Activated CD4-positive, alpha-beta T cell treated with anti-CD3 and anti-CD28 coated beads for 4 hours (primary cell): ENCODE measurements at regions not wholly inside any gene's neighbourhood (a gene's known extent, or its start where the extent isn't known, plus 50 kb on each side); places are given as distances from the start of the nearest gene placed in this dataset.
"Not testable (repeated sequence)": the region's sequence is repeated elsewhere in the genome, so short reads cannot be mapped to it uniquely, and the experiment has no call there.

ENCODE experiments used
- DNase-seq, 2 donors: peaks; one replicate each; pipeline ENCODE4 v3.0.0-alpha.2; 2020

DNA sequence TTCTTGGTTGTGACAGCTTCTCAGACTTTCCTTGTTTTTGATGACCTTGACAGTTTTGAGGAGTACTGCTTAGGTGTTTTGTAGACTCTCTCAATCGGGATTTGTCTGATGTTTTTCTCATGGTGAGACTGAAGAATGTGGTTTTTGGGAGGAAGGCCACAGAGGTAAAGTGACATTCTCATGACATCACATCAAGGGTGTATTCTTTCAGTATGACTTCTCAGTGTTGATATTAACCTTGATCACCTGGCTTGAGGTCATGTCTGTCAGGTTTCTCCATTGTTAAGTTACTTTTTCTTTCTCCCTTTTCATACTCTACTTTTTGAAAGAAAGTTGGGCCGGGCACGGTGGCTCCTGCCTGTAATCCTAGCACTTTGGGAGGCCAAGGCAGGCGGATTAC, 269.9 kb downstream of the ZNF37A start:
- DNase-seq = not testable (repeated sequence)

DNA sequence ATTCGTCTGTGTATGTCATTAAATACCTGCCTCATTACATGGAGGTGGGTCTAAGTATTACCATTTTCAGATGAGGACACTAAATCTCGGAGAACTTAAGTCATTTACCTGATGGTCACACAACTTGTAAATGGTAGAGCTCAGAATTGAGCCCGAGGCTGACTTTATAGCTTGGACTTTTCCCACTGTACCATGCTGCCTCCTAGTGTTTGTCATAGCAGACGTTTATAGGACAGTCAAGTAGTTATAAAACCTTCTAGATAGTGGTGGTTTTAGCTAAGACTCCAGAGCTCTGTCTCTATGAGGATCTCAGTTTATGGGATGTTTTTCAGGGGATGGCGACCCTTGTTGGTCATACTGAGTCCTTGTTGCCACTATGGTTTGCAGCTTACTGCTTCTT, 271.8 kb downstream of the ZNF37A start:
- DNase-seq = peak in 1 of 2 donors; percentile 26

DNA sequence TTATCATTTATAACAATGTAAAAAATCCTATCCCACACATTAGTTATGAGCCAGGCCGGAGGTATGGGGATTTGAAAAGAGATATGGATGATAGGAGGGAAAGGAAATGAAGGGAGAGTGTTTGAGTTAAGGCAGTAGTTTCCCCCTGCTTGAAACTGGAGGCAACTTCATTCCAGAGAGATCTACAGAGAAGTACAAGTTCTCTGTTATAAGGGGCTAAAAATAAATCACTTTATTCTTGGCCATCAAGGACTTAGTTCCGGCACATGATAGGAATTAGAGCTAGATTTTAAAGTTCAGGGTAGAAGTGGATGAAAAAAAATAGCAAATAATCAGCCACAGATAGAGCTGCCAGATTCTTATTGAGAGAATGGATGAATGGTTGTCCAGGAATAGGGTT, 289.7 kb downstream of the ZNF37A start:
- DNase-seq = not testable (repeated sequence)

DNA sequence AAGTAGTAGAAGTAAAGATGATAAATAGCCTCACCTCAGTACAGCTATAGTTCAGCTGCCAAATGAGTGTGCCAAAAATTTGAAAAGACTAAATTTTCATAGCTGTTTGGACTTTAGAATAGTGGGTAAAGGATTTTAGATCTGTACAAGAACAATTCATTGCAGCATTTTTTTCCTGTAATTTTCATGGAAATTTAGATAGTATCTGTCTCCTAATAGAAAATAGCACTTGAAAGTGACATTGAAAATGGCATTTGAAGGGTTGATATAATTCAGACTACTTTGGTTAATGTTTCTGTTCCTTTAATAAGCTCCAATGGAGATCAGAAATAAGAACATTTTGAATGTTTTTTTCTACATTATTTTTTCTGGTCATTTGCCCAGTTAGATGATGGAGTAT, 292.7 kb downstream of the ZNF37A start:
- DNase-seq = not testable (repeated sequence)

DNA sequence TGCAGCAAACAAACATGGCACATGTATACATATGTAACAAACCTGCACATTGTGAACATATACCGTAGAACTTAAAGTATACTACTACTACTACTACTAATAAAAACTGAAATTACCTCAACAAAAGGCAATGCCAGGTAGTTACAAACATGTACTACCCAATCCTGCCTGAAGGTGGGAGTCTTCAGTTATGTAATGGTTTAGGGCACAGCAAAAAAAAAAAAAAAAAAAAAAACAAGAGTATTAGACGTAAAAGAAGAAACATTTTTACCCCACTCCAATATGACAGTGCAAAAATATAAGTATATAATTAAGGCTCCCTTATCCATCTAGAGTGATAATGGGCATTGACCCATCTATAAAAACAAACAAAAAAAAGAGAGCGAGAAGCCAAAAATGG, 296.6 kb downstream of the ZNF37A start:
- peak; percentile 10 to 38 for DNase-seq

DNA sequence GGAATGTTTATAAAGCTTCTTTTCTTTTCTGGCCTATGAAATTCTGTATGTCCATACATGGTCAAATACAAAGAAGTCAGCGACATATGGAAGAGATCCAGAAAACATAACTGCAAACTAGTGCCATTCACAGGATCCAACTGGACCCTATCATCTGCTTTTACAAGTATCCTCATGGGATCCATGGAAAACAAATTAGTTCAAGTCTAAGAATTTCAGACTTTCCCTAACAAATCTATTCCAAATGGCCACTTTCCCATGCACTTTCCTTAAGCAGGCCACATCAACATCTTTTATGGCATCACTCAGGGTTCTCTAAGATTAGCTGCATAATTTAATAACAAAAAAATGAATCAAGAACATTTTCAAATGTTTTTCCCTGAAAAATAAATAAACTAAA, 301.3 kb downstream of the ZNF37A start:
- not testable (repeated sequence) for DNase-seq

DNA sequence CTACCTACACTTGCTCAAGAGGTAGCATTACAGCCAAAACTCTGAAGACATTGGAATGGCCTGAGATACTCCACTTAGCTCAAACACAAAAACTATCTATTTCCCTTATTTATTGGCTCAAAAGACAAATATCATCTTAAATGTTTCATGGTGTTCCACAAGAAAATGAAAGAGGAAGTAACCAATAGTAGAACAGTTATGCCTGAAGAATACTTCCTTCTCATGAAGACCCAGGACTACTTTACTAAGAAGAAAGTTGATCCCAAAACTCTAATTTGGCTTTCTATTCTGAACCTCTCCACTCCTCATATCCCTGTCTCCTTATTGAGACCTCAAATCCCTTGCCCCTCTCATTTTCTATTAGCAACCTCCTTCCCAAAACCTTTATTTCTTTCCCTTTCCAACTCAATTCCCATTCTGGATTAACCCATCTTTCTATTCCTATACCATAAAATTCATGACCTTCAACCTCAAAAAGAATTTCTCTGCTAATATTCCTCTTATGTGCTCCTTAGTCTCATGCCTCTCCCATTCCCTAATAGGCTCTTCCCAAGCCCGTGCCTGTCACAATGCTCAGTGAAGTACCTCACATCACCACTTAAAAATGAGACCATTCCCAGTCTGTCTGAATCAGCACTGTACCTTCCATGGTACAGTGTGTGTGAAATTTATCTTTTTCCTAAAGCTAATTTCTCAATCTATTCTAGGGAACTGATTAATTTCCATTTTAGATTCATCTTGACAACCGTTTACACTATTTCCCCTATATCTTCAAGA, 302.2 kb downstream of the ZNF37A start:
- DNase-seq = not testable (repeated sequence)

DNA sequence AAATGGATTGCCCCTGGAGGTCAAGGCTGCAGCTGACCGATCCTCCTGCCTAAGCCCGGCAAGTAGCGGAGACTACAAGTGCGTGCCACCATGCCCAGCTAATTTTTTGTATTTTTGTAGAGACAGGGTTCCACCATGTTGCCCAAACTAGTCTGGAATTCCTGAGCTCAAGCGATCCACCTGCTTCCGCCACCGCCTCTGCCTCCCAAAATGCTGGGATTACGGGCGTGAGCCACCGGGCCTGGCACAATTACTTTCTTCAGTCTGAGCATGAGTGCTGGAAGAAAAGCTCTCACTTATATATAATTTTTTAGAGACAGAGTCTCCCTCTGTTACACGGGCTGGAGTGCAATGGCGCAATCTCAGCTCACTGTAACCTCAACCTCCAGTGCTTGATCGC, 307.4 kb downstream of the ZNF37A start:
- DNase-seq = not testable (repeated sequence)

DNA sequence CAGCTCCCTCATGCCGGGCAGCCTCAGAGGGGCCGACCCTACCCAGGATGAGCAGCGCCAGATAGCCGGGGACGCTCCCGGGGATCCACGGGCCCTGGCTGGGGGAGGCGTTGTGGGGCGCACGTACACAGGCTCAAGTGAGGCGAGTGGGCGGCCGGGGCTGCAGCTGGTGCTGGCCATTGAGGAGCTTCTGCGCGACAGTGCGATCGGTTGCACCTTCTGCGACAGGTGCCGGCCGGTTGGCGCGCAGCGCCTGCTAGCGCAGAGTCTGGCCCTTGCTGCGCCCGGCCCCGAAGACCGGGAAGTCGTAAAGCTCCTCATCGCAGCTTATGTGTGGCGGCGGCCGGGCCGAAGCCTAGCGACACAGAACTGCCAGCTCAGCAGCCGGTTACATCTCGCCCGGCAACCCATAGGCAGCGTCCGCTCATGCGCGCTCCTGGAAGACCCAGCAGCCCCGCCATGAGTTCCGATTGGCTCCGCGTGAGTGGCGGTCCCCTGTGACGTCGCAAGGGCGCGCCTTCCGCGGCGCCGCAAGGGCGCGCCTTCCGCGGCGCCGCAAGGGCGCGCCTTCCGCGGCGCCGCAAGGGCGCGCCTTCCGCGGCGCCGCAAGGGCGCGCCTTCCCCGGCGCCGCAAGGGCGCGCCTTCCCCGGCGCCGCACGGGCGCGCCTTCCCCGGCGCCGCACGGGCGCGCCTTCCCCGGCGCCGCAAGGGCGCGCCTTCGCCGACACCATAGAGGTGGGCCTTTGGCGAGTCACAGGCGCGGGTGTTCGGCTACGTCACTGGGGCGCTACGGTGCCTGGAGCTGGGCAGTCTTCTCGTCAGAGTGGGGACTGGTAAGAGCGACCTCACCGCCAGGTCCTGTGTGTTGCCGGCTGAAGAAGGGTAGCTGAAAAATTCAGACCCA, 308.6 kb downstream of the ZNF37A start:
- peak; percentile 85 to 93 for DNase-seq

DNA sequence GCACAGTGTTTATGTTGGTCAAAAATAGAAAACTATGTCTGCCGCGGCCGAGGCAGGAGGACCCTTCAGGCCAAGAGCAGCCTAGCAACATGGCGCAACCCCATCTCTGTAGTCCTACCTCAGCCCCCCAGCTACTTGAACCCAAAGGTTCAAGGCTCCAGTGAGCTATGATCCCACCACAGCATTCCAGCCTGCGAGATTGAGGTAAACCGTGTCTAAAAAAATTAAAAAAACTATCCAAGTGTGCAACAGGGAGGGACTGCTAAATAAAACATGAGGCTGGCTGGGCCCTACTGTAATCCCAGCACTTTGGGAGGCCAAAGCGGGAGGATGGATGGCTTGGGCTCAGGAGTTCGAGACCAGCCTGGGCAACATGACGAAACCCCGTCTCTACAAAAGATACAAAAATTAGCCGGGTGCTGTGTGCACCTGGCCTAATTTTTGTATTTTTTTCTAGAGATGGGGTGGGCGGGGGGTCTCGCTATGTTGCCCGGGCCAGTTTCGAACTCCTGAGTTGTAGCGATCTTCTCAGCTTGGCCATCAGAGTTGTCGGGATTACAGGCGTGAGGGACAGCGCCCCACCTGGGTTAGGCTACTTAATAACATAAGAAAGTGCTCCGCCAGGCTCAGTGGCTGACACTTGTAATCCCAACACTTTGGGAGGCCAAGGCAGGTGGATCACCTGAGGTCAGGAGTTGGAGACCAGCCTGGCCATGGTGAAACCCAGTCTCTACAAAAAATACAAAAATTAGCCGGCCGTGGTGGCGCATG, 309.4 kb downstream of the ZNF37A start:
- not testable (repeated sequence) for DNase-seq

DNA sequence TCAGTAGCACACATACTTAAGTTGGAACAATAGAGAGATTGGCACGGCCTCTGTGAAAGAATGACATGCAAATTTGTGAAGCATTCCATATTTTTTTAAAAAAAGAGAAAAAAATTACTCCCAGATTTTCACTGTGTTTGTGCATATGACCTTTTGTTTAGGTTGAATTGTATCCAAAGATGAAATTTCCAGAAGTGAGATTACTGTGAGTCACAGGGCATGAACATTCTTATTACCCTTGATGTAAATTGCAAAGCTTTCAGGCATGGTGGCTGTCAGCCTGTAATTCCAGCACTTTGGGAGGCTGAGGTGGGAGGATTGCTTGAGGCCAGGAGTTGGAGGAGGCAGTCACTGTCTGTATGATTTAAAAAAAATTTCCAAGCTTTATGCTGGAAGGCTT, 329.5 kb downstream of the ZNF37A start:
- not testable (repeated sequence) for DNase-seq

DNA sequence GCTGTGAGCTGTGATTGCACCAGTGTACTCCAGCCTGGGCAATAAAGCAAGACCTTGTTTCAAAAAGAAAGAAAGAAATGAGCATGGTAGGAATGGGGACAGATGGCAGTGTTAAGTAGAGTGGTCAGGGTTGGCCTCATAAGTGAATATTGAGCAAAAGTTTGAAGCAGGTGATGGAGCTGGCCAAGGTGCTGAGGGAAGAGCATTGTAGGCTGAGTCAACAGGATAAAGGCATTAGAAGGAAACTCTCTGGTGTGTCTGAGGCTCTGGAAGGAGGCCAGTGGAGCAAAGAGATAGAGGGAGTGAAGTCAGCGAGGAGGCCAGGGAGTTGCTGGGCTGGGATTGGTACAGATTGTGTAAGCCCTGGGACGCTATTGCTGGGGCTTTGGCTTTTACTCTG, 336.1 kb downstream of the ZNF37A start:
- not testable (repeated sequence) for DNase-seq

DNA sequence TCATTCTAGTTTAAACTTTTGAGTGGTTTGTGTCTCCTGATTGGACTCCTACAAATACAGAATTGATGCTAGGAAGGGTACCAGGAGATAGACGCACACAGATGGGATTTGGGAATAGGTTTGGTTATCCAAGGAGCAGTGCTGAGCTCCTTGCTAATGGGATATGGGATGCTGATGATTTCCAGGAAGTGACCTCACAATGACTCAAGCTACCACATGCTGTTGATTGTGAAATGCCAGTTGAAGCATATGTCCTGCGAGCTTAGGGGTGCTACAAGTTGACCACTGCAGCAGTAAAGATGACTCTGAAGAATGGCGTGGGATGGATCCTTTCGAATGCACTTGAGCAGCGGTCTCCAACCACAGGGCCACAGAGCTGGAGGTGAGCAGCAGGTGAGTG, 343.2 kb downstream of the ZNF37A start:
- DNase-seq = not testable (repeated sequence)

DNA sequence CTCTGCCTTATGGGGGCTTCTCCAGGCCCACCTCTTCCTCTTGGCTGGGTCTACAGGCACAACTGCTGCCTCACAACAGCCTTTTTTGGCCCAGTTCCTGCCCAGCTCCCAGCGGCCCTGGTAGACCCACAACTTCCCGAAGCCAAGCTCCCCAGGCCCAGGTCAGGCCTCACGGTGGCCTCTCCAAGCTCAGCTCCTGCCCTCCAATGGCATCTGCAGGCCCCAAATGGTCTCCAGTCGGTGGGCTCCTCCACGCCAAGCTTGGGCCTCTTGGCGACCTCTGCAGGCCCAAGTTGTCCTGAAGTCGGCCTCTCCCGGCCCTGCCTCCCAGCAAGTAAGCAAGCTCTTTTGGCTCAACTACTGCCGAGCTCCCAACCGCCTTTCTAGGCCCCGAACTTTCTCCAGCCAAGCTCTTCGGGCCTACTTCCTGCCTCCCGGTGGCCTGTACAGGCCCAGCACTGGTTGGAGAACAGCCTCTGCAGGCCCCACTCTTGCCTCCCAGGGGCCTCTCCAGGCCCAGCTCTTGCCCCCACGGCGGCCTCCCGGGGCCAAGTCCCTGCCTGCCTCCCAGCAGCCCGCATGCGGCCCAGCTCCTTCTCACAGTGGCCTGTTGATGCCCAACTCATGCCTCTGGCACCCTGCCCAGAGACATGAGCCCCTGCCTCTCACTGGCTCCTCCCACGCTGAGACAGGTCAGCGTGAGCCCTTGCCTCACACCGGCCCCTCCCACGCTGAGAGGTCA, 354.6 kb downstream of the ZNF37A start:
- DNase-seq = not testable (repeated sequence)

DNA sequence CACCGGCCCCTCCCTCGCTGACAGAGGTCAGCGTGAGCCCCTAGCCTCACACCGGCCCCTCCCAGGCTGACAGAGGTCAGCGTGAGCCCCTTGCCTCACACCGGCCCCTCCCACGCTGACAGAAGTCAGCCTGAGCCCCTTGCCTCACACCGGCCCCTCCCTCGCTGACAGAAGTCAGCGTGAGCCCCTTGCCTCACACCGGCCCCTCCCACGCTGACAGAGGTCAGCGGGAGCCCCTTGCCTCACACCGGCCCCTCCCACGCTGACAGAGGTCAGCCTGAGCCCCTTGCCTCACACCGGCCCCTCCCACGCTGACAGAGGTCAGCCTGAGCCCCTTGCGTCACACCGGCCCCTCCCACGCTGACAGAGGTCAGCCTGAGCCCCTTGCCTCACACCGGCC, 355.5 kb downstream of the ZNF37A start:
- DNase-seq = not testable (repeated sequence)

DNA sequence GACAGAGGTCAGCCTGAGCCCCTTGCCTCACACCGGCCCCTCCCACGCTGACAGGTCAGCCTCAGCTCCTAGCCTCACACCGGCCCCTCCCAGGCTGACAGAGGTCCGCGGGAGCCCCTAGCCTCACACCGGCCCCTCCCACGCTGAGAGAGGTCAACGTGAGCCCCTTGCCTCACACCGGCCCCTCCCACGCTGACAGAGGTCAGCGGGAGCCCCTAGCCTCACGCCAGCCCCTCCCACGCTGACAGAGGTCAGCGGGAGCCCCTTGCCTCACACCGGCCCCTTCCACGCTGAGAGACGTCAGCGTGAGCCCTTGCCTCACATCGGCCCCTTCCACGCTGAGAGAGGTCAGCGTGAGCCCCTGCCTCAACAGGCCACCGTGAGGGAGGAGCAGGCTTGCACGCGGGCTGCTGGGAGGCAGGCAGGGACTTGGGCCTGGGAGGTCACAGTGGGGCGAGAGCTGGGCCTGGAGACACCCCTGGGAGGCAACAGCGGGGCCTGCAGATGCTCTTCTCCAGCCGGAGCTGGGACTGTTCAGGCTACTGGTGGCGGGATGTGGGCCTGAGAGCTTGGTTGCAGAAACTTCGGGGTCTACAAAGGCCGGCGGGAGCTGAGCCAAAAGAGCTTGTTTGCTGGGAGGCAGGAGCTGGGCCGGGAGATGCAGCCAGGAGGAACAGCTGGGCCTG, 356.4 kb downstream of the ZNF37A start:
- DNase-seq = not testable (repeated sequence)

DNA sequence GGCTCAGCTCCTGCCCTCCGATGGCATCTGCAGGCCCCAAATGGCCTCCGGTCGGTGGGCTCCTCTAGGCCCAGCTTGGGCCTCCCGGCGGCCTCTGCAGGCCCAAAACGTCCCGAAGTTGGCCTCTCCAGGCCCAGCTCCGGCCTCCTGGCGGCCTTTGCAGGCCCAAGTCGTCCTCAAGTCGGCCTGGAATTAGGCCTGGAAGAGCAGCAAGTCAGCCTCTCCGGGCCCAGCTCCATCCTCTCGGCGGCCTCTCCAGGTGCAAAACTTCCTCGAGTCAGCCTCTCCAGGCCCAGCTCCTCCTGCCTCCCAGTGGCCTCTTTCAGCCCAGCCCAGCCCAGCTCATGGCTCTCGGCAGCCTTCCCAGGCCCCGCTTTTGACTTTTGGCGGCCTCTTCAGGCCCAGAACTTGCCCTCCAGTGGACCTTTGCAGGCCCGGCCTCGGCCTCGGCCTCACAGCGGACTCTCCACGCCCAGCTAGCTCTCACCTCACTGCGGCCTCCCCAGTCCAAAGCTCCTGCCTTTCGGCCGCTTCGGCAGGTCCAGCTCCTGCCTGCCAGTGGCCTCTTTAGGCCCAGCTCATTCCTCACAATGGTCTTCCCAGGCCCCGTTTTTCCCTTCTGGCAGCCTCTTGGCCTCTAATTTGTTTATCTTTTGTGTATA, 357.3 kb downstream of the ZNF37A start:
- not testable (repeated sequence) for DNase-seq
